22Rv1 (cell line): ENCODE measurements at regions not wholly inside any gene's neighbourhood (a gene's known extent, or its start where the extent isn't known, plus 50 kb on each side); places are given as distances from the start of the nearest gene placed in this dataset.

Source experiments
- H3K27ac ChIP-seq: fragments of 450-650 bp; 2 replicates; pipeline ENCODE4 v1.5.1; 2017
- CTCF ChIP-seq: fragments of 450-650 bp; IDR thresholded peaks from 2 replicates; pipeline ENCODE4 v1.5.1; 2017; ENCODE audit warnings: mild to moderate bottlenecking
- ZFX ChIP-seq: fragments of 450-650 bp; IDR thresholded peaks from 2 replicates; pipeline ENCODE4 v1.6.1; 2017; ENCODE audit warnings: antibody characterized with exemption, borderline replicate concordance

- TF ChIP-seq ZFX: no peak
- no peak for TF ChIP-seq CTCF
- H3K27ac ChIP-seq: no peak overlapping the region
Measured at GRCh38 chr2:2845806-2846315, 514.8 kb upstream of the MYT1L start.

- TF ChIP-seq CTCF (no peak), ZFX (no peak)
- H3K27ac ChIP-seq: no peak overlapping the region
Measured at GRCh38 chr2:2845267-2845666, 514.2 kb upstream of the MYT1L start.

- no peak overlapping the region for H3K27ac ChIP-seq
- no peak for TF ChIP-seq ZFX
- TF ChIP-seq CTCF: peak; percentile 38
Measured at GRCh38 chr2:2843969-2844548, 513.0 kb upstream of the MYT1L start.

- no peak overlapping the region for H3K27ac ChIP-seq
Measured at GRCh38 chr2:2842466-2842865, 511.4 kb upstream of the MYT1L start.

GRCh38 chr2:2840681-2841300, 509.7 kb upstream of the MYT1L start:
- TF ChIP-seq ZFX (no peak), CTCF (no peak)
- no peak overlapping the region for H3K27ac ChIP-seq

More at GRCh38 chr2:2842466-2842865, 511.4 kb upstream of the MYT1L start:
- TF ChIP-seq ZFX: no peak
- TF ChIP-seq CTCF: no peak

GRCh38 chr2:2839782-2840531, 508.9 kb upstream of the MYT1L start:
- TF ChIP-seq ZFX: no peak
- no peak overlapping the region for H3K27ac ChIP-seq

- no peak for TF ChIP-seq ZFX
- no peak for TF ChIP-seq CTCF
- H3K27ac ChIP-seq: no peak overlapping the region
Measured at GRCh38 chr2:2839393-2839781, 508.3 kb upstream of the MYT1L start.
